ENCODE measurements at regions not wholly inside any gene's neighbourhood (a gene's known extent, or its start where the extent isn't known, plus 50 kb on each side); places are given as distances from the start of the nearest gene placed in this dataset.

DNA sequence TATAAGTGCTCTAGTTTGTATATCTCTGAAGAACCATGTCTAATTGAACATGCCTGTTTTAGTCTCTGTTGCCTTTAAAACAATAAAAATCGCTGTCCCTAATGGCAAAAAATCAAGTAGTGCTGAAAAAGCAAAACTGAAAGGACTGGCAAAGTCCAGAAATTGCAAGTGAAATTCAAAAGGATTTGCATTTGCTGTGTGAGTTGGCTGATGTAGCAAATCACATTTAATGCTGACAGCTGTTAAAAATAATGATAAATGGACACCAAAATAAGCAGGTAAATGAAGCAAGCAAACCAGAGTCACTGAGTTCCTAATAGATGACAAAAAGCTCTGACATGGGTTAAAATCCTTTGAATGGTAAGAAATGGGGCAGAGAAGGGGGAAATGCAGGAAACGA is 874.1 kb downstream of the GRM8 start:
- DNase-seq (ENCODE audit: low read depth in 4 of 4, low spot score in 2 of 4): no peak

DNA sequence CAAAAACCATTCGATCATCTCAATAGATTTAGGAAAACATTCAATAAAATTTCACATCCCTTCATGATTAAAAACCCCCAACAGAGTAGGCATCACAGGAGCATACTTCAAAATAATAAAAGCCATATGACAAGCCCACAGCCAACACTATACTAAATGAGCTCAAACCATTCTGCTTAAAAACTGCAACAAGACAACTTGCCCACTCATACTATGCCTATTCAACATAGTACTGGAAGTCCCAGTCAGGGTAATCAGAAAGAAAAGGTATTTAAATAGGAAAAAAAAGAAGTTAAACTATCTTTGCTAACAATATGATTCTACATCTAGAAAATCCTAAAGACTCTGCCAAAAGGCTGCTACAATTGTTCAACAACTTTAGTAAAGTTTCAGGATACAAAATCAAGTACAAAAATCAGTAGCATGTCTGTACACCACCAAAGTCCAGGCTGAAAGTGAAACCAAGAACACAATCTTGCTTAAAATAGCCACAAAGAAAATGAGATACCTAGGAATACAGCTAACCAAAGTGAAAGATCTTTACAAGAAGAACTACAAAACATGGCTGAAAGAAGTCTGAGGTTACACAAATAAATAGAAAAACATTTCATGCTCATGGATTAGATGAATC is 882.6 kb downstream of the GRM8 start:
- DNase-seq (ENCODE audit: low read depth in 4 of 4, low spot score in 2 of 4): no peak

DNA sequence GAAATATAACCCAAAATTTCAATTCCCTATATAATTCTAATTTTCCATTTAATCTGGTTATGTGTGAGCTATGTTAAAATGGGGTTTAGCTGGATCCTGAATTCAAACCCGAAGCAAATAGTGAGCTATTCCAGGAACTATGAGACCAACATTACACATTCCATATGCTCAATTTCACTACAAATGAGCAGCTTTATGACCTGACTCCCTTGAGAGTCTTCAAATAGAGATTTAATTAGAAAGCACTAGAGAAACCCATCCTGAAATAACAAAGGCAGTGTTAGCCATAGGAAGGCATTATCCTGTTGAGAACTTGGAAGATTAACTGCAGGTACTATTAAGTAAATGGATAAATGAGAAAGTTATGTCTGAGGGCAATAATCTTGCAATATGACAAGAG is 890.0 kb downstream of the GRM8 start:
- no peak for DNase-seq (ENCODE audit: low read depth in 4 of 4, low spot score in 2 of 4)

DNA sequence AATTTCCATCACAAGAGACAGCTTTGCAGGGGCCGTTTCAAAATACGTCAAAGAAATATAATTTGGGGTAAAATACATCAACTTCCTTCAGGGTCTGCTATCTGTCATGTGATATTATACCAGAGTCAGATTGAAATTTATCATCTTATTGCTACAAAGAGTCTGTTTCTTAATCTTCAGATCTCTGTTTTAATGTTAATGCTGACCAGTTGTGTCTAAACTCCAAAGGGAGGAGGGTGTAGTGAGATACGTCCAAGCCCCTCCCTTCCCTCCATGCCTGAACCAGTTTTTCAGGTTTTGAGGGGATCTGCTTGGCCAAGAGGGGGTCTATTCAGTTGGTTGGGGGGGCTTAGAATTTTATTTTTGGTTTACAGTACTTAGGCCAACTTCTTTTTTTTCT is 891.6 kb downstream of the GRM8 start:
- no peak for DNase-seq (ENCODE audit: low read depth in 4 of 4, low spot score in 2 of 4)

DNA sequence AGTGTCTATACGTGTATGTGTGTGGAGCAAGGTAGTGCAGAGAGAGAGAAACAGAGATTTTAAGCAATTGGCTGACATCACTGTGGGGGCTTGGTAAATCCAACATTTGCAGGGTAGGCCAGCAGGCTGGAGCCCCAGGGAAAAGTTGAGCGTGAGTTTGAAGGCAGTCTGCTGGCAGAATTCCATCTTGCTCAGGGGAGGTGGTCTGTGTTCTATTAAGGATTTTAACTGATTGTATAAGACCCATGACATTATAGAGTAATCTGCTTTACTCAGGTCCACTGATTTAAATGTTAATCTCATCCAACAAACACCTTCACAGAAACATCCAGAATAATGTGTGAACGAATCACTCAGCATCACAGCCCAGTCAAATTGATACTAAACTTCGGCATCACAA is 912.9 kb downstream of the GRM8 start:
- DNase-seq (ENCODE audit: low read depth in 4 of 4, low spot score in 2 of 4): no peak

DNA sequence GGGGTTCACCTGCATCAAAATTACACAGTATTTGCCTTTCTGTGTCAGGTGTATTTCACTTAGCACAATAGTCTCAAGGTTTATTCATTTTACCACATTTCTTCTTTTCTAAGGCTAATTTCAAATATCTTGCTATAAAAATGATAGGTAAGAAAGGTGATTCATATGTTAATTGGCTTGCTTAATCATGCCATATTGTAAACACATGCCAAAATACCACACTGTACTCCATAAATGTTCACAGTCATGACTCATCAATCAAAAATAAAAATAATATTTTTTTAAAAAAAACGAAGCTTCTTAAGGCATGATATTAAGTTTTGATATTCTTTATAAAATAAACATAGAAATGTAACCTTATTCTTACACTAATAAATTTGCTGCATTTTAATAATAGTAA is 947.1 kb downstream of the GRM8 start:
- DNase-seq (ENCODE audit: low read depth in 4 of 4, low spot score in 2 of 4): no peak

DNA sequence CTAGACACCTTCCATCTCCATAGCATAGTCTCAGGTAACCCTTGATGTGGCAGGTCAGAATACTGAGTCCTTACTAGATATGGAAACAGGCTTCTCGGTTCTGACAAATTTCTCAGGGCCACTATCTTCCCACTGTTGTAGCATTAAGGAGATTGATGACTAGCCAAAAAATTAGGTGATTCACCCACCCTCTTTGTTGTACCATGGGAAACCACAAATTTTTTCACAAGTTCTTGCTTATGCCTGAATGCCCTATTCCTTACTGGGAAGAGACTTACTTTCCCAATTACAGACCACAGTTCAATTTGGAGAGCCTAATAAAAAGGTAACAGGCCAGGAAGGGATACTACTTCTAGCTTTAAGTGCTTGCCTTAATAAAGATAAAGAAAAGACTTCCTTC is 948.8 kb downstream of the GRM8 start:
- no peak for DNase-seq (ENCODE audit: low read depth in 4 of 4, low spot score in 2 of 4)

DNA sequence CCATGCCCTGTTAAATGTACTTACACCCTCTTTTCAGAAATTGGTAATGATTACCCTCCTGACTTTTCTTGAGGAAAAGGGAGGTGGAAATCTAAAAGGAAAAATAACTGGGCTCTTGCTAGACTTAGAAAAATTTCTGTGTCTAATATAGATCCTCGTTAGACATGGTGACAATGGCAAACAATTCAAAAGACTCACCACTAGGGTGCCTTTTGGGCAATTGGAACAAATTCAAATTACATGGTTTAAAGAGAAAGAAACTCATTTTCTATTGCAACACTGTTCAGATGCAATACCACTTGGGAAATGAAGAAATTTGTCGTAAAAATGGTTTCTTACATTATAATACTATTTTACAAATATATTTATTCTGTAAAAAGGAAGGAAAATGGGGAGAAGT is 950.1 kb downstream of the GRM8 start:
- DNase-seq (ENCODE audit: low read depth in 4 of 4, low spot score in 2 of 4): no peak

DNA sequence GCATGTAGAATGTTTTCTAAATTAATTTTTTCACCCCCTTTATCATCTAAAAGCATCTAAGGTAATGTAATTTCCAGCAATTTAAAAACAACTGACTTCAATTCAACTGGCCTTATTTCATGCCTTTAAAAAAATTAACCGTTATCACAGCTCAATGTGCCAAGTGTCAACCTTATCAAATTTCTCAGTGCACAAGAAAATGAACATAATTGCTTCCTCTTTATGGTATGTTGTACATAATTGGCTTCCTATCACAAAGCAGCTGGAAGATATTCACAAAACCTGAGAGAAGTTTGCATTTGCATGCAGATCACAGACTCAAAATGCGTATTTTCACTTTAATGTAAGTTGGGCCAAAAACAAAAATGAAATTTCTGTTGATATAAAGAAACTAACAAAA is 966.4 kb downstream of the GRM8 start:
- no peak for DNase-seq (ENCODE audit: low read depth in 4 of 4, low spot score in 2 of 4)

DNA sequence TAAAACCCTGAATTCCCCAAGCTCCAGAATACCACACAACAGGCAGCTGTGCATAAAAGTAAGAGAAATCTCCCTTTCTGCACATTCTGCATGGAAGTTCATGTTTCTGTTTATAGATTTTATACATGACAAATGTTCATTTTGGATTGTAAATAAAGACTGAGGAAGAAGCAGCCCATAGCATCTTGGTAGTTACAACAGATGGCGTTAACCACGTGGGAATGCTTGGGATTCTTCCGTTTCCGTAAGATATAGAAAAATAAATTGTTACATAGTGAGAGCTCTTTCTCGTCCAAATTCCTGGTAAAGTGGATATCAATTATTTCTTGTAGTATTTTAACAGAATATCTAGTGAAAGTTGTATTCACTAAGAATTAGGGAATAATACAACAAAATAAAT is 1016.5 kb downstream of the GRM8 start:
- DNase-seq (ENCODE audit: low read depth in 4 of 4, low spot score in 2 of 4): no peak

DNA sequence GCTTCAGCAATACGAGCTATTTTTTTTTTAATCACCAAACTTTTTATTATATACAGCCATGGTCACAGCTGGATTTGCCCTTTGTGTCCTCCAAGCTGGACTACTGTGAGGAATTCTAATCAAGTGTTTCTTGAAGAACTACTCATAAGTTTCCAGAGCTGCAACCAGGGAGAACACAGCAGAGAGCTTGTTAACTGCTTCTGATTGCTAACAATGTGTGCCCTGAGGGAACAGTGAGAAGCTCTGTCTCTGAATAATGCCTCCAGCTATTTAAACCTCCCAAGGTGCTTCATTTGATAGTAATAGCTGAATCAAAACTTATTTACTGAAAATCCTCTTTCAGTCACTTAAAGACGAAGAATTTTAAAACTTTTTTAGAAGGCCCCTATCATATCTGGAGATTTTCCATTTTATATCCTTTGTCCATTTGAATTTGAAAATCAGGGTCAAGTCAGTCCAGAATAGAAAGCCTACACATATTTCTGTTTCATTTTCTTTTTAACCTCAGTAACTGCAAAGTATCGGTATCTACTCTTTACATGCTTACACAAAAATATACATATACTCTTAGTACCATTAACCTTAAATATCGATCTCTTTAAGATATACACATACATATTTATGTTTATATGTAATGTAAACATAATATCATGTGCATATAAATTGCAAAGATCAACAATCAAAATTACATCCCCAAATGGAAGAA is 1024.2 kb downstream of the GRM8 start:
- DNase-seq (ENCODE audit: low read depth in 4 of 4, low spot score in 2 of 4): no peak

DNA sequence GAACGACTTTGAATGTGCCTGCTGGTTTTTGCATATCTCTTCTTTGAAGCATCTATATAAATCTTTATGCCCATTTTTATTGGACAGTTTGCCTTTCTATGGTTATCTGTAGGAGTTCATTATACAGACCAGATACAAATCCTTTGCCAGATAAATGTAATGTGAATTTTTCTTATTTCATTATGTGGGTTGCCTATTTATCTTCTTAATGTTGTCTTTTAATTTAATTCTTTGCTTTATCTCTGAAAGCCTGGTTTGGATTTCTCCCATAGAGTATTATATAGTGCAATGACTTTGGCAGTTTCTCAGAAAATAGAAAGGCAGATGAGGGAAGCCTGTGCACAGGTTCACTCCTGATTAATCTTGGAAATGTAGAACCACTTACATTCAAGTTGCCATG is 1025.1 kb downstream of the GRM8 start:
- no peak for DNase-seq (ENCODE audit: low read depth in 4 of 4, low spot score in 2 of 4)

DNA sequence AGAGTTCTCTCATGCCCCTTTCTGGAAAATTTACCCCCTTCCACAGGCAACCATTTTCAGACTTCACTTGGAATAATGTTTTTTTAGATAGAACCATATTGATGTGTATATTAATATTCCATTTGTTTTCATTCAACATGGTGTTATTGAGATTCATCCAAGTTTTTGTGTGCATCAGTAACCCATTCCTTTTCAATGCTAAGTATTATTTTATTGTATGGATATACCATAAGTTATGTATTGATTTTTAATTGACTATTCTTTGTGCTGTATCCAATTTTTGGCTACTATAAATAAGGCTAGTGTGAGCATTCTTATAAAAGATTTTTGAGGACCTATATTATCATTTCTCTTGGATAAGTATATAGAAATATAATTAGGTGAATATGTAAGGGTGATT is 1025.7 kb downstream of the GRM8 start:
- no peak for DNase-seq (ENCODE audit: low read depth in 4 of 4, low spot score in 2 of 4)

DNA sequence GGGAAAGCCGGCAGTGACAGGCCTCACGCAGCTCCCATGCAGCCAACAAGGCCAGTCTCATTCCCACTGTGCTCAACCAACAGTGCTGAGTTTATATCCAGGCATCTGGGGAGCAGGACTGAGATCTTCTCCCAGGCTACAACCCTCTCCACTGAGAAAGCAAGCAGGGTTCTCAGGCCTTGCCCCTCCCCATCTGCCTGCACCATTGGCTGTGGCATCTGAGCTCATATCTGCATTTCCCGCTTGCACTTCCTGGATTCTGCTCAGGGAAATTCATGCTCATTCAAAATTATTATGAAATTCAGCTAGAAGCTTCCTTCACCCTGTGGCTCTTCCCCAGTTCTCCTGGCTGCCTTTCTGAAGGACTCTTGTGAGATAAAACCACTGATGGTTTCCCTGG is 1029.0 kb downstream of the GRM8 start:
- no peak for DNase-seq (ENCODE audit: low read depth in 4 of 4, low spot score in 2 of 4)

DNA sequence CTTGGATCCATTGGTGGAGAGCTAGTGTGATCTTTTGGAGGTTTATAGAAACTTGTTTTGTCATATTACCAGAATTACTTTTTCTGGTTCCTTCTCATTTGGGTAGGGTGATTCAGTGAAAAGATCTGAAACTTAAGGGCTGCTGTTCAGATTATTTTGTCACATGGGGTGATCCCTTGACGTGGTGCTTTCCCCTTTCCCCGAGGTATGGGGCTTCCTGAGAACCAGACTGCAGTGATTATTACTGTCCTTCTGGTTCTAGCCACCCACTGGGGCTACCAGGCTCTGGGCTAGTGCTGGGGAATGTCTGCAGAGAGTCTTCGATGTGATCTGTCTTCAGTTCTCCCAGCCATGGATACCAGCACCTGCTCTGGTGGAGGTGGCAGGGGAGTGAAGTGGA is 1030.0 kb downstream of the GRM8 start:
- DNase-seq (ENCODE audit: low read depth in 4 of 4, low spot score in 2 of 4): no peak

DNA sequence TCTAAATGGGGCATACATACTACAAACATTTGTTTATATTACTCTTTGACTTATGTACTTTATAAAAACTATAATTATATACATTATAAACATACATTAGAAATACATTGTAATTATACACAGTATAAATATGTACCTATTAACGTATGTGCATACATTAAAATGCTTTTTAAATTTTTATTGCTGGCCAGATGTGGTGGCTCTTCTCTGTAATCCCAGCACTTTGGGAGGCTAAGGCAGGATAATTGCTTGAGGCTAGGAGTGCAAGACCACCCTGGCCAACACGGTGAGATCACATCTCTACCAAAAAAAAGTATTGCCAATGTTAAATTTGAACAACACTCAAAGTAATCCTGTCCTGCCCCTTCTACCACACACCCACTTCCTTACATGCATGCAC is 1037.0 kb downstream of the GRM8 start:
- DNase-seq (ENCODE audit: low read depth in 4 of 4, low spot score in 2 of 4): no peak

DNA sequence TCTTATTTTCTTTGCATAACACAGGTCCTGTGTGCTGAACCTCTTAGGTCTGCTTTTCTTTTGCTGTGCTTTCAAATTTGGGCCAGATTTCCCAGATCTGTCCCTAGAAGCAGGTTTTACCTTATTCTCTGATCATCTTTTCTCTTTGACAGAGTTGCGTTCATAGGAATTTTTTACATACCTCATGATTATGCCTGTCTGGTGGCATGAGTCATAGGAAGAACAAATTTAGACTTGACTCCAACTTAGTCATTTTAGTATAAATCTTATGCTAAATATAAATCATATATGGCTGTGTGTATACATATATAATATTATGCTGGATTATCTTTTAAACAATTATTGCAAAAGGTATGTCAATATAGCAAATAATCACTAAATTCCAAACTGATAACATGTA is 1038.9 kb downstream of the GRM8 start:
- DNase-seq (ENCODE audit: low read depth in 4 of 4, low spot score in 2 of 4): no peak

DNA sequence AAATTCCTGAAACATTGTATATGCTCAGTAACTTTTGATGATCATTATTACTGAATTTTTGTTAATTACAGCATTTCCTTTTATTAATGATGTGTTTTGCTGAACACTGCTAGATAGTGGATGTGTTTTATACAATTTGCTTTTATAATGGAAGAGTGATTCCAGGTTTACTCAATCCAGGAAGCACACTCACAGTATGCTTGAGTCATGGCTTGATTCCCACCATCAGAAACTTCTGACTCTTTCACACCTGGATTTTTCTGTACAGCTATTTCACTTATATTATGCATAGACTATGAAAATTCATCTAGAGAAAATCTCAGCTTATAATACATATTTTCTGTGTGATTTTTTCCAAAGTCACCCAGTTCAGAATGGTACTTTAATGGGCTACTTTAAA is 1040.9 kb downstream of the GRM8 start:
- DNase-seq (ENCODE audit: low read depth in 4 of 4, low spot score in 2 of 4): no peak

DNA sequence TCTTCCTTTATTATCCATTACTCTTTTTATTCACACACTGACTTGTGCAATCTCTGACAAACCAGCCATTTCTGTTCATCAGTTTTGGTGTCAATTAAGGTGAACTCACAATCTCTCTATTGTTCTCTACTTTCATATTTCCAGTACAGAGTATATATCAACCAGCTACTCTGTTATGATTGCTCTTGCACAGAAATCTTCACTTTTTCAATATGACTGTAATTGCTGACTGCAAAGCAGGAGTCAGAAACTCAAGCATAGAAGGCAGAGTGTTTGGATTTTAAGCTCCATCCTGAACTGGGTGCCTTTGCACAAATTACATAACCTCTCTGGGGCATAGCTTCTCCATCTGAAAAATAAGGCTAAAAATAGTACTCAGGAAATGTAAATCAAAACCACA is 1042.0 kb downstream of the GRM8 start:
- no peak for DNase-seq (ENCODE audit: low read depth in 4 of 4, low spot score in 2 of 4)

DNA sequence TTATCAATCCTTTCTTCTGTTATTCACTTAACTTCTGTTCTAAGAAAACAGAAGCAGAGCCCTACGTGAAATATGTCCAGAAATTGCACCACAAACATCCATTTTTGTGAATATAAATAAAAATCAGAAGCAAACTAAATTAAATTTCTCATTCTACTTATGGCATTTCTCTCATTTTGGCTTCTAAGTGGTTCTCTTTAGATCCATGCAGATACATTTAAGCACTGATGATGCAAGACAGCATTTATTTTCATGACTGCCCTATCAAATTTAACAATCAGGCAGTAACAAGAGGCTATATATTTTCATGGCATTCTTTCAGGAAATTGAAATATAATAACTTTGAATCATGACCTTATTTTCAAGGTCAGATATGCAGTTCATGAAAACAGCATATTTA is 1049.6 kb downstream of the GRM8 start:
- DNase-seq (ENCODE audit: low read depth in 4 of 4, low spot score in 2 of 4): no peak

DNA sequence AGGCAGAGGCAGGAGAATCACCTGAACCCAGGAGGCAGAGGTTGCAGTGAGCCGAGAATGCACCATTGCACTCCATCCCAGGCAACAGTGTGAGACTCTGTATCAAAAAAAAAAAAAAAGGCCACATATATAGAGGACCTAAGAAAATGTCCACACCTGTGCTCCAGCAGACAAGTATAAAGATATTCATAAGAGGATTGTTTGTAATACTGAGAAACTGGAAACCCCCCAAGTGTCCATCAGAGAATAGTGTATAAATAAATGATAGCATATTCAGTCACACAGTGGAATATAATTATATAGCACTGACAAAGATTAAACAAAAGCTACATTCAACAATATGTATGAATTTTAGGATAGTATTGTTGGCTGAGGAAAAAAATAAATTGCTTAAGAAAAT is 1050.6 kb downstream of the GRM8 start:
- DNase-seq (ENCODE audit: low read depth in 4 of 4, low spot score in 2 of 4): no peak

DNA sequence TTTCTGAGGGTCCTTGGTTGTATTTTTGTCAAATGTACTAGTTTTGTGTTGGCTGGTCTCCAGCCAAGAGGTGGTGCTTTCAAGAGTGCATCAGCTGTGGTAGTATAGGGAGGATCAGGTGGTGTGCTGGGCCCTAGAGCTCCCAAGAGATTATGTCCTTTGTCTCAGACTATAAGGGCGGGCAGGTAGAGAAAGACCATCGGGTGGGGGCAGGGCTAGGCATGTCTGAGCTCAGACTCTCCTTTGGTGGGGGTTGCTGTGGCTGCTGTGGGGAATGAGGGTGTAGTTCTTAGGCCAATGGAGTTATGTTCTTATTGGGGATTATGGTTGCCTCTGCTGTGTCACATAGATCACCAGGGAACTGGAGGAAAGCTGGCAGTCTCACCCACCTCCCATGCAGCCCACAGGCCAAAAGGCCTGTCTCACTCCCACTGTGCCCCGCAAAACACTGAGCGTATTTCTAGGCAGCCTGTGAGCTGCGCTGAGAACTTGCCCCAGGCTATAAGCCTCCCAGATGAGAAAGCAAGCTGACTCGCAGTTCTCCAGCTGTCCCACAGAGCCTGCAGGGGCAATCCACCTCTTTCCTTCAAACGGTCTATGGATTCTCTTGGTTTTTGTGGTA is 1066.7 kb downstream of the GRM8 start:
- no peak for DNase-seq (ENCODE audit: low read depth in 4 of 4, low spot score in 2 of 4)
